ENCODE measurements at regions not wholly inside any gene's neighbourhood (a gene's known extent, or its start where the extent isn't known, plus 50 kb on each side); places are given as distances from the start of the nearest gene placed in this dataset.

DNA sequence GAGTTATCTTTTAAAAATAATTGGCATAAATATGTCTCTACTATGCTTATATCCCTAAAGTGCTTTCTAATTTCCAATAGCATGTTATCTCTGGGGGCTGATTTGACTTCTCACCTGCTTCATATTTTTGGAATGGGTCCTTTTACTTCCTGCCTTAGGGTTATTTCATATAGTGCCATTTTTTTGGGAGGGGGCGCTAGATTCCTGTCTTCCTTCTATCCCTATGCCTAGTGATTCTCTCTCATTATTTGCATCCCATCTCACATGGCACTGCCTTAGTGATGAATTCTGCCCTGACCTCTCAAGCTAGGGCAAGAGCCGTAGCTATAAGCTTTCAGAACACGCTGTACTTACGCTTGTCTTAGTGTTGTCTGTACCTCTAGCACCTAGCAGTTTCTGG is 150.3 kb upstream of the SLITRK3 start:
- Histone ChIP-seq H3K79me2 (ENCODE audit: insufficient read depth, low read length) (no peaks in the 10 kb centered on the region), H3K4me1 (ENCODE audit: control insufficient read depth in 1 of 2, insufficient read depth in 2 of 2, low read length in 2 of 2) (no peaks in the 10 kb centered on the region), H3K27me3 (ENCODE audit: insufficient read depth, low read length) (no peaks in the 10 kb centered on the region), H3K9me2 (ENCODE audit: insufficient read depth) (no peaks in the 10 kb centered on the region), H3K36me3 (ENCODE audit: control insufficient read depth in 1 of 2, insufficient read depth in 2 of 2, low read length in 2 of 2) (no peaks in the 10 kb centered on the region), H2AFZ (ENCODE audit: low read depth, low read length, poor library complexity, severe bottlenecking) (no peak overlapping the region), H3K4me3 (replicated peaks in 1 of 2; ENCODE audit: low read depth in 1 of 2, low read length in 2 of 2) (no peak overlapping the region), H4K20me1 (ENCODE audit: insufficient read depth) (no peaks in the 10 kb centered on the region), H3K4me2 (ENCODE audit: low read length) (no peak overlapping the region), H3K27ac (ENCODE audit: low read depth, low read length) (no peak overlapping the region), H3K9me3 (ENCODE audit: control insufficient read depth in 1 of 2, insufficient read depth in 1 of 2, low read depth in 1 of 2, low read length in 2 of 2) (no peaks in the 10 kb centered on the region), H3K9ac (ENCODE audit: low read length) (no peak overlapping the region)
- ATAC-seq (no peak), DNase-seq (ENCODE audit: low read depth, low spot score) (no peak)
- BruUV-seq (replicated peaks) = no TSS peak
- ChIA-PET RAD21 (ENCODE audit: low non-redundant PET in 1 of 2, low total read pairs in 2 of 2, uncharacterized antibody in 2 of 2, unreplicated experiment in 2 of 2) (no interaction called here), POLR2A (no interaction called here), CTCF (no interaction called here)
- intact Hi-C loops (cut with micrococcal nuclease) = no loop called here
- TF ChIP-seq RAD21 (IDR thresholded peaks at IDR 0.05; ENCODE audit: low read depth) (0 out of 2 replicates have a peak, but pooled peaks have one; percentile 14), POLR2AphosphoS5 (IDR thresholded peaks at IDR 0.05; ENCODE audit: low read depth, low read length) (no peak), TCF7L2 (IDR thresholded peaks at IDR 0.05; ENCODE audit: borderline replicate concordance, extremely low read depth, insufficient read depth, insufficient read length) (no peak), SIN3A (IDR thresholded peaks at IDR 0.05; ENCODE audit: low read depth) (no peak), YY1 (IDR thresholded peaks at IDR 0.05; ENCODE audit: extremely low read depth, insufficient replicate concordance, low read depth, low read length) (no peak), POLR2A (IDR thresholded peaks at IDR 0.05; ENCODE audit: borderline replicate concordance, extremely low read depth, insufficient read depth, insufficient read length) (no peak), ZFX (IDR thresholded peaks at IDR 0.05) (no peak)
- TF ChIP-seq, protein P1, sequence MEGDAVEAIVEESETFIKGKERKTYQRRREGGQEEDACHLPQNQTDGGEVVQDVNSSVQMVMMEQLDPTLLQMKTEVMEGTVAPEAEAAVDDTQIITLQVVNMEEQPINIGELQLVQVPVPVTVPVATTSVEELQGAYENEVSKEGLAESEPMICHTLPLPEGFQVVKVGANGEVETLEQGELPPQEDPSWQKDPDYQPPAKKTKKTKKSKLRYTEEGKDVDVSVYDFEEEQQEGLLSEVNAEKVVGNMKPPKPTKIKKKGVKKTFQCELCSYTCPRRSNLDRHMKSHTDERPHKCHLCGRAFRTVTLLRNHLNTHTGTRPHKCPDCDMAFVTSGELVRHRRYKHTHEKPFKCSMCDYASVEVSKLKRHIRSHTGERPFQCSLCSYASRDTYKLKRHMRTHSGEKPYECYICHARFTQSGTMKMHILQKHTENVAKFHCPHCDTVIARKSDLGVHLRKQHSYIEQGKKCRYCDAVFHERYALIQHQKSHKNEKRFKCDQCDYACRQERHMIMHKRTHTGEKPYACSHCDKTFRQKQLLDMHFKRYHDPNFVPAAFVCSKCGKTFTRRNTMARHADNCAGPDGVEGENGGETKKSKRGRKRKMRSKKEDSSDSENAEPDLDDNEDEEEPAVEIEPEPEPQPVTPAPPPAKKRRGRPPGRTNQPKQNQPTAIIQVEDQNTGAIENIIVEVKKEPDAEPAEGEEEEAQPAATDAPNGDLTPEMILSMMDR (IDR thresholded peaks at IDR 0.05 in 2 of 3, conservative IDR thresholded peaks at IDR 0.05 in 1 of 3; ENCODE audit: borderline replicate concordance in 1 of 3, insufficient read depth in 1 of 3, low read depth in 2 of 3, low read length in 2 of 3) = peak in 1 of 3 experiments; percentile 26; a peak in 2 of 6 replicates

DNA sequence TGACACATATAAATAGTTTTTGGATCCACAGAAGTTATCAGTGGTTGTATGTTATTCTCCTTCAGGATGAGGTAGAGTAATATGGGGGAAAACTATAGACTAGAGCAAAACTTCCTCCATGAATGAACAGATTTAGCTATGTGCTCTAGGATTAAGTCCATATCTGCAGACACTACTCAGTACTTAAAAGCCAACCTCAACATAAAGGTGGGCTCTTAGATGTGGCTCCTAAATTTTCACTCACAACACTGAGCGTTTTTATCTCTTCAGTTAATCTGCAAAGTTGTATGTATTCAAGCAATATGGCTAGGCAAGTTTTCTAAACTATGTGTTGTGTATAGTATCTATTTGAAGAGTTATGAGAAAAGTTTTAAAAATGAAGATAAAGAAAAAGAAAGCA is 147.0 kb upstream of the SLITRK3 start:
- no peak overlapping the region for H3K4me3 ChIP-seq (replicated peaks in 1 of 2; ENCODE audit: low read depth in 1 of 2, low read length in 2 of 2)
- no peak for ATAC-seq
- H3K9me3 ChIP-seq (ENCODE audit: control insufficient read depth in 1 of 2, insufficient read depth in 1 of 2, low read depth in 1 of 2, low read length in 2 of 2) = no peaks in the 10 kb centered on the region
- H2AFZ ChIP-seq (ENCODE audit: low read depth, low read length, poor library complexity, severe bottlenecking) = no peak overlapping the region
- no TSS peak for BruUV-seq (replicated peaks)
- no peaks in the 10 kb centered on the region for H3K27me3 ChIP-seq (ENCODE audit: insufficient read depth, low read length)
- intact Hi-C loops (cut with micrococcal nuclease) = no loop called here
- ChIA-PET CTCF (no interaction called here), RAD21 (ENCODE audit: low non-redundant PET in 1 of 2, low total read pairs in 2 of 2, uncharacterized antibody in 2 of 2, unreplicated experiment in 2 of 2) (no interaction called here), POLR2A (no interaction called here)
- no peaks in the 10 kb centered on the region for H3K4me1 ChIP-seq (ENCODE audit: control insufficient read depth in 1 of 2, insufficient read depth in 2 of 2, low read length in 2 of 2)
- no peaks in the 10 kb centered on the region for H3K36me3 ChIP-seq (ENCODE audit: control insufficient read depth in 1 of 2, insufficient read depth in 2 of 2, low read length in 2 of 2)
- no peaks in the 10 kb centered on the region for H3K9me2 ChIP-seq (ENCODE audit: insufficient read depth)
- no peak overlapping the region for H3K27ac ChIP-seq (ENCODE audit: low read depth, low read length)
- no peaks in the 10 kb centered on the region for H4K20me1 ChIP-seq (ENCODE audit: insufficient read depth)
- H3K4me2 ChIP-seq (ENCODE audit: low read length) = no peak overlapping the region
- no peak for DNase-seq (ENCODE audit: low read depth, low spot score)
- H3K79me2 ChIP-seq (ENCODE audit: insufficient read depth, low read length) = no peaks in the 10 kb centered on the region
- H3K9ac ChIP-seq (ENCODE audit: low read length) = no peak overlapping the region
- TF ChIP-seq JUND (IDR thresholded peaks at IDR 0.05) (no peak), YY1 (IDR thresholded peaks at IDR 0.05; ENCODE audit: extremely low read depth, insufficient replicate concordance, low read depth, low read length) (no peak), POLR2A (IDR thresholded peaks at IDR 0.05; ENCODE audit: borderline replicate concordance, extremely low read depth, insufficient read depth, insufficient read length) (no peak), ZNF274 (IDR thresholded peaks at IDR 0.05; ENCODE audit: low read depth, low read length) (no peak), EZH2 (IDR thresholded peaks at IDR 0.05) (no peak), SP1 (IDR thresholded peaks at IDR 0.05; ENCODE audit: low read depth) (no peak), FOSL1 (IDR thresholded peaks at IDR 0.05; ENCODE audit: low read depth) (no peak), CEBPB (IDR thresholded peaks at IDR 0.05; ENCODE audit: low read depth) (no peak), SIN3A (IDR thresholded peaks at IDR 0.05; ENCODE audit: low read depth) (no peak), SRF (IDR thresholded peaks at IDR 0.05; ENCODE audit: low read depth) (no peak)
- TF ChIP-seq, protein P2, sequence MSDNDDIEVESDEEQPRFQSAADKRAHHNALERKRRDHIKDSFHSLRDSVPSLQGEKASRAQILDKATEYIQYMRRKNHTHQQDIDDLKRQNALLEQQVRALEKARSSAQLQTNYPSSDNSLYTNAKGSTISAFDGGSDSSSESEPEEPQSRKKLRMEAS (IDR thresholded peaks at IDR 0.05) = no peak
- TF ChIP-seq, protein P1 (IDR thresholded peaks at IDR 0.05 in 2 of 3, conservative IDR thresholded peaks at IDR 0.05 in 1 of 3; ENCODE audit: borderline replicate concordance in 1 of 3, insufficient read depth in 1 of 3, low read depth in 2 of 3, low read length in 2 of 3) = no peak
- TF ChIP-seq, protein P3, sequence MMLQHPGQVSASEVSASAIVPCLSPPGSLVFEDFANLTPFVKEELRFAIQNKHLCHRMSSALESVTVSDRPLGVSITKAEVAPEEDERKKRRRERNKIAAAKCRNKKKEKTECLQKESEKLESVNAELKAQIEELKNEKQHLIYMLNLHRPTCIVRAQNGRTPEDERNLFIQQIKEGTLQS (IDR thresholded peaks at IDR 0.05) = no peak
